DMS153 (cell line): ENCODE measurements at regions not wholly inside any gene's neighbourhood (a gene's known extent, or its start where the extent isn't known, plus 50 kb on each side); places are given as distances from the start of the nearest gene placed in this dataset.
"Not testable (repeated sequence)": the region's sequence is repeated elsewhere in the genome, so short reads cannot be mapped to it uniquely, and the experiment has no call there.

Experiments used
- DNase-seq: peaks from one replicate; lab custom pipeline; 2025; lab: John Stamatoyannopoulos, UW

DNA sequence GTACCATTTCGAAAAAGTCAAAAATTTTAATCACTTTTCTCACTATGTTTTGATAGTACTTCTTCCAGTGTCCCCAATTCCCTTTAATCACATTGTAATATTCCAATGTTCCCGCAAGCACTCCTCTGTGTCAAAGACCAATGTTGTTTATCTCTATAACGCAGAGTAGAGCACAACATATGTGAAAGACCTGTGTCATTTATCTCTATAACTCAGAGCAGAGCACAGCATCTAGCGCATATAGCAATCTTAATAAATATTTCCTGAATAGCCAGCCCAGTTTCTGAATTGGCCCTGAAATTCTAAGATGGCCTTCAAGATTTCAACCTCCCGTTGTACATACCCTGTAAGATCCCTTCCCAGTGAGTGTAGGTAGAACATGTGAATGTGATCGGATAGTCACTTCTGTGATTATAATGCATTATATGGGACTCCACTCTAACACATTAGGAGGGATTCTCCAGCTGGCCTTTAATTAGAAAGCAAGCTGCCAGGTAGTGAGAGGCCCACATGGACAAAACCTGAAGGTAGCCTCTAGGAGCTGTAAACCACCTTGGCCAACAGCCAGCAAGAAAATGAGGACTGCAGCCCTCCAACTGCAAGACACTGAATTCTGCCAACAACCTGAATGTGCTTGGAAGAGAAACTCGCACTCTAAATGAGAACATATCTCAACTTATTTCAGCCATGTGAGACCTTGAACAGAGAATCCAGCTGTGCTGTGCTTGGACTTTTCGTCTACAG is 238.8 kb upstream of the SYT10 start:
- DNase-seq: no peak

GRCh38 chr12:33690562-33690961 is 250.9 kb upstream of the SYT10 start:
- no peak for DNase-seq

DNA sequence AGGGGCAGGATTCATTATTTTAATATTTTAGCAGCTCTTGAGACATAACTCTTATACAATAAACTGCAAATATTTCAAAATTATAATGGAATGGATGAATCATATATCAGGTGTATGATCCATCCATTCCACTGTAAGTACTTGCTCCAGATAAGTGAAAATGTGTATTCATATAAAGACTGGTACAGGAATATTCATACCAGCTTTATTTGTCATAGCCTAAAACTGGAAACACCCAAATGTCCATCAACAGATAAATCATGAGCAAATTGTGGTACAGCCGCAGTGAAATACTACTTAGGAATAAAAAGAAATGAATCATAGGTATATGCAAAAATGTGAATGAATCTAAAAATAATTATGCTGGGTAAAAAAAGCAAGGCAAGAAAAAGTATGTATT is 263.6 kb upstream of the SYT10 start:
- no peak for DNase-seq

GRCh38 chr12:33706927-33707326 is 267.3 kb upstream of the SYT10 start:
- DNase-seq: no peak

DNA sequence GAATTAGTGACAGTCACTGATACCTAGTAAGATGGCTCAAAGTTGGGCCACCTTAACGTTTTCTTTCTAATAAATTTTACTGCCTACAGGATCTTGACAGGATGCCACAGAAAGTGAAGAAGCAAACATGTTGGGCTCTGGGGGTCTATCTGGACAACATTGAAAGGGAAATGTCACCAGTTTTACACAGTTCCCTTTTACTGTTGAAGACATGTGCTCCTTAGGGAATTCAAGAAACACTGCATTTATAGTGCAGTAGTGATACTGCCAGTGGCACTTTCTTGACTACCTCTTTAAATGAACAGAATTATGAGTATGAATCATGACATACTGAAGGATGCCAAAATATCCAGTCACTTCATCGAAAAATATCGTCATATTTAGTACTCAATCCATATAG is 269.3 kb upstream of the SYT10 start:
- no peak for DNase-seq

GRCh38 chr12:33710548-33710947 is 270.9 kb upstream of the SYT10 start:
- no peak for DNase-seq

- DNase-seq: no peak
Measured at GRCh38 chr12:33718631-33719030, 279.0 kb upstream of the SYT10 start.

DNA sequence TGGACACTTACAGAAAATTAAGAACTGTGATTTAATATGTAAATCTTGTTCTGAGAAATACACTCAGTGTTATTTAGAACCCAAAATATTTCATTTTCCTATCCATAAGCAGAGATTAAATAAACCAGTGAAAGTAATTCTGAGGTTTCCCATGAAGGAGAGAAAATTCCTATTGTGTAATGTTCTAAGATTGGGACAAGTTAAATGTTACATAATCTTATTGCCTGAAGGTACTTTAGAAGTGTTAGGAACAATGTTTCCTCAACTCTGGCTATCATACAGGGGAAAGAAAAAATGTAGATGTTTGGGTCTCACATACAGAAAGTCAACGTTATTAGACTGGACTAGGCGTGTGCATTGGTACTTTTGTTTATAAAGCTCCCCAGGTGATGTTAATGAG is 281.9 kb upstream of the SYT10 start:
- no peak for DNase-seq

GRCh38 chr12:33724867-33725266 is 285.2 kb upstream of the SYT10 start:
- peak; percentile 7 for DNase-seq

GRCh38 chr12:33734871-33735270 is 287.4 kb upstream of the ALG10 start:
- no peak for DNase-seq

DNA sequence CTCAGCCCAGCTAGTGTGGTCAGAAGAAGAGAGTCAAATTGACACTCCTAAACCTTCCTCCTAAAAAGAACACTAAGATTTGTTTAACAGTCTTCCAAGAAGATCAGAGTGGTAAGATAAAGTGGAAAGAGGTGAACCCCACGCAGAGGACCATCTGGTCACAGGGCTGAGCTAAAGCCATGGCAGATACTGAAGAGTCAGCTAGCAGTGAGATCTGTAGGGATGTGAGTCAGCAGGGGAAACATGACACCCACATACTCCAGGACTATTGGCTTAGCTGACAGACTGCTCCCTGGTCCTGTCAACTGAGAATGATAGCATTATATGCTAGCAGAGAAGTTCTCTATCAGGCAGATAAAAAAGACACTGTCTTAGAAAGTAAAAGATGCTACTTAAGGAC is 269.4 kb upstream of the ALG10 start:
- DNase-seq: peak; percentile 25

GRCh38 chr12:33757701-33758100 is 264.6 kb upstream of the ALG10 start:
- DNase-seq: no peak

GRCh38 chr12:33759279-33759678 is 263.0 kb upstream of the ALG10 start:
- DNase-seq: no peak

DNA sequence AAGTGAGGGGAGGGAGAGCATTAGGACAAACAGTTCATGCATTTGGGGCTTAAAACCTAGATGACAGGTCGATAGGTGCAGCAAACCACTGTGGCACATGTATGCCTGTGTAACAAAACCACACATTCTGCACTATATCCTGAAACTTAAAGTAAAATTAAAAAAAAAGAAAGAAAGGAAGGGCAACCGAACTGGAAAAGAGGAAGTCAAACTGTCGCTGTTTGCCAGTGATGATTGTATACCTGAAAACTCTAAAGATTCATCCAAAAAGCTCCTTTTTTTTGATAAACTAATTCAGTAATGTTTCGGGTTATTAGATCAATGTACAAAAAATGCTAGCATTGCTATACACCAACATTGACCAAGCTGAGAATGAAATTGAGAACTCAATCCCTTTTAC is 259.0 kb upstream of the ALG10 start:
- DNase-seq: no peak

DNA sequence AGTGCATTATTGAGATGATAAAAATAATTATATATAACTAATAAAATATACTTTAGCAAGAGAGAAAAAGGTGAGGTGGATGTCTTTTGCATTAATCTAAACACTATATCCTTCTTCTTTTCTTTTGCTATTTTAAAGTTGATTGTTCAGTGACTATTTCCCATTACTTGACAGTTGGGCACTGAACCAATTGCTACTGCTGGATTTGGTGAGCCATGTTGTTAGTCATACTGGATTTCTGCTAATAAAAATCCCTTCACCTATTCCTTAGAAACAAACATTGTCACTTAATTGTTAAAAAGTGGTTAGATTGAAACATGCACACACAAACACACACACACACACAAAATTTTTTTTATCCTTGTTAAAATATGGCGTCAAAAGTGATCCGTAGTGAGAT is 251.6 kb upstream of the ALG10 start:
- DNase-seq: no peak

GRCh38 chr12:33771889-33772288 is 250.4 kb upstream of the ALG10 start:
- DNase-seq: no peak

GRCh38 chr12:33773091-33773490 is 249.2 kb upstream of the ALG10 start:
- DNase-seq: not testable (repeated sequence)

DNA sequence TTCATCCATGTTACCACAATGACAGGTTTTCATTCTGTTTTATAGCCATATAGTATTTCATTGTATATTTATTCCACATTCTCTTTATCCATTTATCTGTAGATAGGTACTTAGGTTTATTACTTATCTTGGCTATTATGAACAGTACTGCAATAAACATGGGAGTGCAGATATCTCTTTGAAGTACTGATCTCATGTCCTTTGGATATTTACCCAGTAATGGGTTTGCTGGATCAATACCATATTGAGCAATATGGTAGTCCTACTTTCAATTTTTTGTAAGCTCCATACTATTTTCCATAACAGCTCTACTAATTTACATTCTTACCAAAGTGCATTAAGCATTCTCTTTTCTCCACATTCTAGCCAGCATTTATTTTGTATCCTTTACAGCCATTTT is 235.8 kb upstream of the ALG10 start:
- no peak for DNase-seq

- no peak for DNase-seq
Measured at GRCh38 chr12:33794954-33795353, 227.3 kb upstream of the ALG10 start.

- no peak for DNase-seq
Measured at GRCh38 chr12:33795536-33795935, 226.8 kb upstream of the ALG10 start.

DNA sequence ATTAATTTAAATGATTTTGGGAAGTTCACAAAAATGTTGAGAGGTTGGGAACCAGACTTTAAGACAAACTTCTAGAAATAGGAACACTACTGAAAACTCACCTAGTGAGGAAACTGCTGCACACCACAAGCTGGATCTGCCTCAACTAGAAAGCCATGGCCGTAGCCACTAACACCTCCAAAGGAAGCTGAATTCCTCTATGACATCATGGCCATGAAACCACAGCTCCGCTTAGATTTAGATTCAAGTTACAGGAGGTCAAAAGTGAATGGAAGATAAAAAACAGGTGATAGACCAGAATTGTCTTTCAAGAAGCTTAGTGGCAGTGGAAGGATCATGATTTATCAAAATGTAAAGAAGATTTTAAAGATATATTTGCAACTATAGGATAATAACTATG is 208.8 kb upstream of the ALG10 start:
- no peak for DNase-seq

DNA sequence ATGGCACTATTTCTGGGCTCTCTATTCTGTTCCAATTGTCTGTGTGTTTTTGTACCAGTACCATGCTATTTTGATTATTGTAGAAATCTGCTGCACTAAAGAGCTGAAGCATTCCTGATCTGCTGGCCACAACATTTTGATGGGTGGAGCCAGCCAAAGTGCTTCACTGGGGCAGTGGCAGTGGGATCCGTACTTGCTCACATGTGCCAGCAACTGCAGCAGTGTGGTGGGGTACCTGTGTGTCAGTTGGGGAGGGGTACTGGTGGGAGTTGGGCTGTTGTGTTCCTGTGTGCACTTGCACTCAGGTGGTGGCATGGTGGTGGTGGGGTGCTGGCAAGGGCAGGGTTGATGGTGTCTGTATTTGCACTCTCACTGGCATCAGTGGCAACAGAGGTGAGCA is 204.6 kb upstream of the ALG10 start:
- DNase-seq: no peak

GRCh38 chr12:33818313-33818712 is 204.0 kb upstream of the ALG10 start:
- DNase-seq: no peak

- no peak for DNase-seq
Measured at GRCh38 chr12:33825442-33825841, 196.9 kb upstream of the ALG10 start.
